GM23338 (cell line): ENCODE measurements at regions not wholly inside any gene's neighbourhood (a gene's known extent, or its start where the extent isn't known, plus 50 kb on each side); places are given as distances from the start of the nearest gene placed in this dataset.

Experiments used
- ATAC-seq: fragments of 200-7000 bp; cut with Tn5 transposase; 3 replicates; pipeline ENCODE4 v1.9.1; 2020
- DNase-seq: peaks from one replicate; pipeline ENCODE4 v3.0.0-alpha.2; 2015; ENCODE audit warnings: low spot score
- H2AFZ ChIP-seq: fragments of 200-600 bp; sonication (generic); 2 replicates; pipeline ENCODE4 v1.8.0; 2016; ENCODE audit warnings: antibody characterized with exemption, mild to moderate bottlenecking, moderate library complexity
- H3F3A ChIP-seq: fragments of 200-600 bp; sonication (generic); replicated peaks from 2 replicates; pipeline ENCODE4 v1.8.0; 2017; ENCODE audit warnings: antibody characterized with exemption, mixed run types, low read depth
- H3K27ac ChIP-seq: fragments of 200-600 bp; sonication (generic); 2 replicates; pipeline ENCODE4 v1.6.1; 2016; ENCODE audit warnings: low read depth
- H3K27me3 ChIP-seq: fragments of 200-600 bp; sonication (generic); 2 replicates; pipeline ENCODE4 v1.8.0; 2016; ENCODE audit warnings: mild to moderate bottlenecking, mixed run types, moderate library complexity; ENCODE audit not compliant: insufficient read depth
- H3K36me3 ChIP-seq: fragments of 200-600 bp; sonication (generic); 2 replicates; pipeline ENCODE4 v1.8.0; 2016; ENCODE audit warnings: mild to moderate bottlenecking; ENCODE audit not compliant: insufficient read depth
- H3K4me1 ChIP-seq: fragments of 200-600 bp; sonication (generic); 2 replicates; pipeline ENCODE4 v1.8.0; 2016; ENCODE audit warnings: mild to moderate bottlenecking, moderate library complexity; ENCODE audit not compliant: insufficient read depth
- H3K4me2 ChIP-seq: fragments of 200-600 bp; sonication (generic); 2 replicates; pipeline ENCODE4 v1.7.1; 2017; ENCODE audit warnings: mixed run types
- H3K4me3 ChIP-seq: fragments of 200-600 bp; sonication (generic); 2 replicates; pipeline ENCODE4 v1.6.1; 2016; ENCODE audit warnings: mixed run types
- H3K79me2 ChIP-seq: fragments of 200-600 bp; sonication (generic); replicated peaks from 2 replicates; pipeline ENCODE4 v1.8.0; 2017; ENCODE audit warnings: mild to moderate bottlenecking; ENCODE audit not compliant: insufficient read depth
- H3K9me2 ChIP-seq: fragments of 200-600 bp; sonication (generic); 2 replicates; pipeline ENCODE4 v1.8.0; 2017; ENCODE audit not compliant: insufficient read depth
- H4K20me1 ChIP-seq: fragments of 200-600 bp; sonication (generic); replicated peaks from 2 replicates; pipeline ENCODE4 v1.8.0; 2017; ENCODE audit warnings: mild to moderate bottlenecking; ENCODE audit not compliant: insufficient read depth
- H3K27ac Mint-ChIP-seq: 2 replicates; pipeline ENCODE4 v1.8.0; 2020; ENCODE audit warnings: inconsistent platforms, mild to moderate bottlenecking, moderate library complexity, mixed read lengths
- H3K27me3 Mint-ChIP-seq: 3 replicates; pipeline ENCODE4 v1.8.0; 2022; ENCODE audit warnings: low read depth, mild to moderate bottlenecking, moderate library complexity, mixed read lengths, inconsistent platforms; ENCODE audit not compliant: insufficient read depth, poor library complexity
- H3K36me3 Mint-ChIP-seq: 3 replicates; pipeline ENCODE4 v1.8.0; 2021; ENCODE audit warnings: low read depth, mild to moderate bottlenecking, inconsistent platforms, moderate library complexity, mixed read lengths
- H3K4me1 Mint-ChIP-seq: 3 replicates; pipeline ENCODE4 v1.8.0; 2020; ENCODE audit warnings: mild to moderate bottlenecking, inconsistent platforms, mixed read lengths
- H3K4me3 Mint-ChIP-seq: 3 replicates; pipeline ENCODE4 v1.8.0; 2021; ENCODE audit warnings: moderate library complexity, mild to moderate bottlenecking, inconsistent platforms, mixed read lengths
- H3K9me3 Mint-ChIP-seq: 3 replicates; pipeline ENCODE4 v1.8.0; 2020; ENCODE audit warnings: moderate library complexity, mild to moderate bottlenecking, inconsistent platforms, mixed read lengths
- CREB1 ChIP-seq: fragments of 250-450 bp; sonication (Bioruptor Pico); IDR thresholded peaks from 2 replicates; pipeline ENCODE4 v1.5.0; 2020; ENCODE audit warnings: low read depth, mild to moderate bottlenecking, moderate library complexity
- ETS1 ChIP-seq: IDR thresholded peaks from 2 replicates; pipeline ENCODE4 v1.6.1; 2016; ENCODE audit warnings: antibody characterized with exemption
- EZH2 ChIP-seq: fragments of 200-600 bp; sonication (generic); IDR thresholded peaks from one replicate; pipeline ENCODE4 v1.8.0; 2017; ENCODE audit warnings: antibody characterized with exemption, mild to moderate bottlenecking, low read depth; ENCODE audit not compliant: unreplicated experiment
- JUNB ChIP-seq: IDR thresholded peaks from one replicate; pipeline ENCODE4 v1.6.1; 2016; ENCODE audit warnings: antibody characterized with exemption; ENCODE audit not compliant: unreplicated experiment
- STAT1 ChIP-seq: IDR thresholded peaks from one replicate; pipeline ENCODE4 v1.6.1; 2016; ENCODE audit warnings: antibody characterized with exemption; ENCODE audit not compliant: unreplicated experiment
- ZNF114 ChIP-seq: fragments of 250-450 bp; sonication (Bioruptor Pico); IDR thresholded peaks from 2 replicates; pipeline ENCODE4 v1.5.0; 2020; ENCODE audit warnings: mild to moderate bottlenecking, moderate library complexity
- ZNF331 ChIP-seq: fragments of 250-450 bp; sonication (Bioruptor Pico); IDR thresholded peaks from 2 replicates; pipeline ENCODE4 v1.5.0; 2020; ENCODE audit warnings: low read depth, mild to moderate bottlenecking, moderate library complexity
- ZNF462 ChIP-seq: fragments of 250-450 bp; sonication (Bioruptor Pico); IDR thresholded peaks from 2 replicates; pipeline ENCODE4 v1.5.0; 2020; ENCODE audit warnings: mild to moderate bottlenecking, moderate library complexity

- no peak for TF ChIP-seq ZNF462 (CRISPR knock-in tag)
Observed at GRCh38 chr4:124964852-124965496, 252.4 kb upstream of the ANKRD50 start (continued).

- Mint-ChIP-seq H3K9me3 (peaks cover 30% of the 10 kb centered on the region), H3K4me1 (no peaks in the 10 kb centered on the region), H3K4me3 (no peak overlapping the region), H3K36me3 (peaks cover 28% of the 10 kb centered on the region), H3K27ac (no peak overlapping the region), H3K27me3 (no peaks in the 10 kb centered on the region)
- Histone ChIP-seq H3K4me1 (no peaks in the 10 kb centered on the region), H3K27me3 (no peaks in the 10 kb centered on the region), H4K20me1 (no peaks in the 10 kb centered on the region), H3K27ac (no peak overlapping the region), H3K79me2 (no peaks in the 10 kb centered on the region), H2AFZ (no peak overlapping the region), H3K4me3 (no peak overlapping the region), H3F3A (no peaks in the 10 kb centered on the region), H3K4me2 (no peak overlapping the region), H3K36me3 (peaks cover 9% of the 10 kb centered on the region; the same call in 1 of the 2 replicates), H3K9me2 (no peaks in the 10 kb centered on the region)
- ATAC-seq, result no peak
- DNase-seq, result no peak
- no peak for TF ChIP-seq CREB1 (CRISPR knock-in tag)
- no peak for TF ChIP-seq JUNB
- no peak for TF ChIP-seq ZNF462 (CRISPR knock-in tag)
- TF ChIP-seq ZNF114, result no peak
- TF ChIP-seq ZNF331 (CRISPR knock-in tag), result no peak
- TF ChIP-seq ETS1, result no peak
- TF ChIP-seq STAT1, result no peak
- no peak for TF ChIP-seq EZH2
Observed at GRCh38 chr4:124964251-124964650, 251.7 kb upstream of the ANKRD50 start.
